ENCODE measurements at regions not wholly inside any gene's neighbourhood (a gene's known extent, or its start where the extent isn't known, plus 50 kb on each side); places are given as distances from the start of the nearest gene placed in this dataset.

DNA sequence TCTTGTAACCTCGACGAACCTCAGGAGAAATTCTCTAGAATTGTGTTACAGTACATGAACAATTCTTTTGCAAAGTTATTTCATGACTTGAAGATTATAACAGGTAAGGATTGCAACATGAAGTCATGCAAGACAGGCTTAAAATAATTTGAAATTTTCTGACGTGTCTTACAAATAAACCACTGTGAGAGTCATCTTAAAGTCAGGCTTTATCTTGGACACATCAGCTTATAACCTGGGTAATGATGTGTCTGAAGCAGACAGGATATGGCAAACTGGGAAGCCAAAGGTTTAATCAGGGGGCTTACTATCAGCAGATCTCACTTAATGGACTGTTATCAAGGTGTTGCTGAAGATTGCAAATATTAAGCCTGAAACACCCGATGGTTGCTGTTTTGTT, 407.8 kb downstream of the KLF5 start:
- TF ChIP-seq, protein P1, sequence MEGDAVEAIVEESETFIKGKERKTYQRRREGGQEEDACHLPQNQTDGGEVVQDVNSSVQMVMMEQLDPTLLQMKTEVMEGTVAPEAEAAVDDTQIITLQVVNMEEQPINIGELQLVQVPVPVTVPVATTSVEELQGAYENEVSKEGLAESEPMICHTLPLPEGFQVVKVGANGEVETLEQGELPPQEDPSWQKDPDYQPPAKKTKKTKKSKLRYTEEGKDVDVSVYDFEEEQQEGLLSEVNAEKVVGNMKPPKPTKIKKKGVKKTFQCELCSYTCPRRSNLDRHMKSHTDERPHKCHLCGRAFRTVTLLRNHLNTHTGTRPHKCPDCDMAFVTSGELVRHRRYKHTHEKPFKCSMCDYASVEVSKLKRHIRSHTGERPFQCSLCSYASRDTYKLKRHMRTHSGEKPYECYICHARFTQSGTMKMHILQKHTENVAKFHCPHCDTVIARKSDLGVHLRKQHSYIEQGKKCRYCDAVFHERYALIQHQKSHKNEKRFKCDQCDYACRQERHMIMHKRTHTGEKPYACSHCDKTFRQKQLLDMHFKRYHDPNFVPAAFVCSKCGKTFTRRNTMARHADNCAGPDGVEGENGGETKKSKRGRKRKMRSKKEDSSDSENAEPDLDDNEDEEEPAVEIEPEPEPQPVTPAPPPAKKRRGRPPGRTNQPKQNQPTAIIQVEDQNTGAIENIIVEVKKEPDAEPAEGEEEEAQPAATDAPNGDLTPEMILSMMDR (IDR thresholded peaks at IDR 0.05), result no peak
- TF ChIP-seq EP300 (IDR thresholded peaks at IDR 0.05) (no peak), POLR2A (IDR thresholded peaks at IDR 0.05; ENCODE audit: low read depth) (no peak)

Measured in esophagus muscularis mucosa (tissue), 4 donors.